WERI-Rb-1 (cell line): ENCODE measurements at regions not wholly inside any gene's neighbourhood (a gene's known extent, or its start where the extent isn't known, plus 50 kb on each side); places are given as distances from the start of the nearest gene placed in this dataset.
A peak's percentile ranks its signal among the peaks of the same experiment; 100 is the strongest.

ENCODE experiments used
- DNase-seq: peaks from one replicate; pipeline ENCODE4 v3.0.0-alpha.2; 2020
- H3K27ac ChIP-seq: fragments of 250-450 bp; sonication (Bioruptor Pico); 2 replicates; pipeline ENCODE4 v1.5.1; 2020; ENCODE audit warnings: mild to moderate bottlenecking, moderate library complexity
- H3K27me3 ChIP-seq: fragments of 250-450 bp; sonication (Bioruptor Pico); 2 replicates; pipeline ENCODE4 v1.5.1; 2021; ENCODE audit warnings: mild to moderate bottlenecking, low read depth, moderate library complexity; ENCODE audit not compliant: insufficient read depth, severe bottlenecking
- H3K36me3 ChIP-seq: fragments of 250-450 bp; sonication (Bioruptor Pico); 2 replicates; pipeline ENCODE4 v1.5.1; 2020; ENCODE audit warnings: mild to moderate bottlenecking, moderate library complexity
- H3K4me3 ChIP-seq: 2 replicates; pipeline ENCODE4 v1.5.1; 2011; ENCODE audit warnings: low read depth, mild to moderate bottlenecking, control low read depth, low read length
- H3K9me3 ChIP-seq: fragments of 250-450 bp; sonication (Bioruptor Pico); 2 replicates; pipeline ENCODE4 v1.5.1; 2021; ENCODE audit warnings: mild to moderate bottlenecking, moderate library complexity; ENCODE audit not compliant: severe bottlenecking
- TF ChIP-seq, protein P1 (sequence below): IDR thresholded peaks from 2 replicates; pipeline ENCODE4 v1.5.1; 2011; ENCODE audit warnings: low read depth, mild to moderate bottlenecking, control low read depth, inconsistent platforms, low read length

DNA sequence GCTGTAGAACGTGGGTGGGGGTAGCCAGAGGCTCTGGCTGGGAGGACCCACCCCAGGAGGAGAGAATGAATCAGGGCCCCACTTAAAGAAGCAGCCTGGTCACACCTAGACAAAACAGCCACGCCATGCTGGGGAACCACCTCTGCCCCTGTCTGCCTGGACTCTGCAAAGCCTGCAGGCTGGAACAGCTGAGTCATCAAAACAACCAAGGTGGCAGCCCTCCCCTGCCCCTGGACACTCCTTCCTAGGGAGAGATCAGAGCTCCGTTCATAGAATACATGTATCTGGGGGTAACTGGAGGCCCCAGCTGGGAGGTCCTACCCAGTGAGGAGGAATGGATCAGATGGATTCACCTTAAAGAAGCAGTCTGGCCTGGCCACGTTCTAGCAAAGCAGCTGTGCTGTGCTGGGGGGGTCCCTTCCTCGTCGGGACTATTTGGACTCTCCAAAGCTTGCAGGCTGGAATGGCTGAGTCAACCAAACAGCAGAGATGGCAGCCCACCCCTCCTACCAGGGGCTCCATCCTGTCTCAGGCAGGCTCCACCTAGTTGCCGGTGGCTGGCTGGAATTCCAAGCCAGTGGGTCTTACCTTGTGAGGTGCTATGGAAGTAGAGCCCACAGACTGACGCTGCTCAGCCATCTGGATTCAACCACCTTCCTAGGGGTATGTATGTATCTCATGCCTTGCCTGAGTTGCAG, 50.5 kb upstream of the NT5C1B start:
- peak; percentile 11 for DNase-seq
- Histone ChIP-seq H3K9me3 (no peaks in the 10 kb centered on the region), H3K27ac (no peak overlapping the region), H3K36me3 (no peaks in the 10 kb centered on the region), H3K27me3 (peaks cover 6% of the 10 kb centered on the region), H3K4me3 (no peak overlapping the region)
- TF ChIP-seq, protein P1, sequence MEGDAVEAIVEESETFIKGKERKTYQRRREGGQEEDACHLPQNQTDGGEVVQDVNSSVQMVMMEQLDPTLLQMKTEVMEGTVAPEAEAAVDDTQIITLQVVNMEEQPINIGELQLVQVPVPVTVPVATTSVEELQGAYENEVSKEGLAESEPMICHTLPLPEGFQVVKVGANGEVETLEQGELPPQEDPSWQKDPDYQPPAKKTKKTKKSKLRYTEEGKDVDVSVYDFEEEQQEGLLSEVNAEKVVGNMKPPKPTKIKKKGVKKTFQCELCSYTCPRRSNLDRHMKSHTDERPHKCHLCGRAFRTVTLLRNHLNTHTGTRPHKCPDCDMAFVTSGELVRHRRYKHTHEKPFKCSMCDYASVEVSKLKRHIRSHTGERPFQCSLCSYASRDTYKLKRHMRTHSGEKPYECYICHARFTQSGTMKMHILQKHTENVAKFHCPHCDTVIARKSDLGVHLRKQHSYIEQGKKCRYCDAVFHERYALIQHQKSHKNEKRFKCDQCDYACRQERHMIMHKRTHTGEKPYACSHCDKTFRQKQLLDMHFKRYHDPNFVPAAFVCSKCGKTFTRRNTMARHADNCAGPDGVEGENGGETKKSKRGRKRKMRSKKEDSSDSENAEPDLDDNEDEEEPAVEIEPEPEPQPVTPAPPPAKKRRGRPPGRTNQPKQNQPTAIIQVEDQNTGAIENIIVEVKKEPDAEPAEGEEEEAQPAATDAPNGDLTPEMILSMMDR = no peak
